Heart right ventricle (tissue), 16 donors: ENCODE measurements at regions not wholly inside any gene's neighbourhood (a gene's known extent, or its start where the extent isn't known, plus 50 kb on each side); places are given as distances from the start of the nearest gene placed in this dataset.

Experiments
- ATAC-seq, 8 donors: fragments of 200-7000 bp; cut with Tn5 transposase; one replicate each; pipeline ENCODE4 v1.9.1; 2020; ENCODE audit warnings: mild to moderate bottlenecking in 8 of 8, moderate library complexity in 8 of 8, moderate number of reproducible peaks in 1 of 8
- DNase-seq, 2 donors: peaks; one replicate each; pipeline ENCODE4 v3.0.0-alpha.2; 2020
- H3K27ac ChIP-seq, 10 donors: fragments of 200-600 bp; sonication (generic) in 2 of 10; one replicate each; pipeline versions ENCODE4 v1.5.0 to v1.8.0; 2020 to 2022; ENCODE audit warnings: mild to moderate bottlenecking in 3 of 10
- H3K27me3 ChIP-seq, 7 donors: fragments of 200-600 bp; one replicate each; pipeline ENCODE4 v1.8.0; 2021 to 2022; ENCODE audit warnings: mild to moderate bottlenecking in 2 of 7
- H3K36me3 ChIP-seq, 9 donors: fragments of 200-600 bp; sonication (generic) in 1 of 9; one replicate each; pipeline versions ENCODE4 v1.5.0 to v1.8.0; 2020 to 2022; ENCODE audit warnings: mild to moderate bottlenecking in 2 of 9
- H3K4me1 ChIP-seq, 9 donors: fragments of 200-600 bp; sonication (generic) in 1 of 9; one replicate each; pipeline versions ENCODE4 v1.5.0 to v1.8.0; 2020 to 2022; ENCODE audit warnings: mild to moderate bottlenecking in 4 of 9
- H3K4me3 ChIP-seq, 10 donors: fragments of 200-600 bp; sonication (generic) in 2 of 10; one replicate each; pipeline versions ENCODE4 v1.5.0 to v1.8.0; 2020 to 2022; ENCODE audit warnings: mild to moderate bottlenecking in 7 of 10, moderate library complexity in 2 of 10
- H3K9me3 ChIP-seq, 11 donors: fragments of 200-600 bp in 10 of 11; sonication (generic) in 2 of 11; one replicate each; pipeline versions ENCODE4 v1.5.0 to v1.8.0; 2013 to 2022; ENCODE audit warnings: mild to moderate bottlenecking in 2 of 11, control low read depth in 1 of 11, moderate library complexity in 1 of 11
- CTCF ChIP-seq, 9 donors: fragments of 200-600 bp; sonication (generic) in 2 of 9; IDR thresholded peaks; one replicate each; pipeline versions ENCODE4 v1.5.0 to v1.8.0; 2021 to 2022; ENCODE audit warnings: antibody characterized with exemption in 9 of 9, mild to moderate bottlenecking in 5 of 9, moderate library complexity in 1 of 9
- WGBS, 2 donors: extraction: QIAGEN DNeasy Blood & Tissue Kit; methylation state at CpG; one replicate each; pipeline ENCODE4 v1.1.7; 2013; ENCODE audit warnings: inconsistent platforms in 1 of 2; 5-methylcytosine and 5-hydroxymethylcytosine counted together
- intact Hi-C, 10 donors: fragments of 100-400 bp; cut with DNase I; formaldehyde crosslinking; loops; one replicate each; pipeline versions ENCODE4 v1.11.1 to v1.14.2; 2022
- donor health status: Arrhythmogenic right ventricular cardiomyopathy.
- donor health status: ischemic (EF 13 %, LVEDD 7.1; RV severe dilation, severe dysfunction).
- donor health status: healthy with polysubstance abuse.
- donor health status: DM: no; HTN: yes; CAD: no.
- donor health status: DM: no; HTN: no; CAD: no.
- donor health status: ischemic (EF 25% LVEDD 6.9; RV normal size, moderate dysfunction).
- donor health status: ischemic (EF 25% LVEDD 5.7; RV mildly dilated, moderate dysfunction).
- donor health status: healthy.
- donor health status: DM: yes; HTN: yes; CAD: no.
- donor health status: Ischemic cardiomyopathy.
- donor health status: ischemic (EF 35%, LVEDD 5.7; RV mildly dilated, moderate dysfunction).
- donor health status: nonischemic (EF 11% LVEDD 7.7; RV severe dilation, severe dysfunction).
- donor health status: DM: yes; HTN: yes; CAD: no.
- donor health status: PGD.
- donor health status: ischemic (EF 29% LVEDD 5.4; RV normal size, mild dysfunction).
- donor health status: nonischemic (EF 23%, LVEDD 6.1; RV moderate dilation, normal function).

- DNase-seq: no peak
- 78 to 82% methylated on average over 3 of the region's 3 CpGs for WGBS, 2 donors
- Histone ChIP-seq H3K4me3 (no peak overlapping the region), H3K27me3 (no peaks in the 10 kb centered on the region), H3K36me3 (no peaks in the 10 kb centered on the region), H3K27ac (no peak overlapping the region), H3K9me3 (peaks cover 0 to 41% (median 8%) of the 10 kb centered on the region in 11 donors), H3K4me1 (peaks cover 0 to 2% (median 0%) of the 10 kb centered on the region in 9 donors)
- ATAC-seq: no peak
- intact Hi-C loops: no loop called here
- no peak for TF ChIP-seq CTCF (IDR thresholded peaks at IDR 0.05)
Observed at GRCh38 chr1:186595969-186596368, 84.3 kb downstream of the PTGS2 start.

DNA sequence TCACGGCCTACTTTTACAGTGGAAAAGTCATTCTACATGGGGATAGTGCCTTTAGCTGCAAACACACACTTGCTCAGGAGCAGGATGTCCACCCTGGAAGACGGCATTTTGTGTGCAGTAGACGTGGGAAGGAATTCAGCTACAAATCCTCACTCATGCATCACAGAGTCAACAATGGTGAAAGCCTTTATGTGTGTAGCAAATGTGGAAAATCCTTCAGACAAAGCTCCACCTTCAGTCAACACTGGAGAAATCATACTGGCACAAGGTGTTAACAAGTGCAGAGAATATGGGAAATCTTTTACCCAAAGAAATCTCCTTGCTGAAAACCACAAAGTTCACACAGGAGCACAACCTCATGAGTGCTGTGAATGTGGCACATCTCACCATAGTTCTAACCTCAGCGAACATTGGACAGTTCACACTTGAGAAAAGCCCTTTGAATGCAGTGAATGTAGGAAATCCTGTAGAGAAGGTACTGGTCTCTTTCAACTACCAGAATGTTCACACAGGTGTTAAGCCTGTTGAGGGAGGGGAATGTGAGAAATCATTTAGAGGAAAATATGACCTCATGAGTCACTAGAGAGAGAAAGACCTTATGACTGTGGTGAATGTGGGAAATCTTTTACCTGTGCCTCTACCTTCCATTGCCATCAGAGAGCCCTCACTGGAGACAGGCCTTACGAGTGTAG, 101.8 kb downstream of the PTGS2 start:
- no peak for DNase-seq
- TF ChIP-seq CTCF (IDR thresholded peaks at IDR 0.05): no peak
- WGBS, 2 donors: 71 to 82% methylated on average over 5 of the region's 5 CpGs
- Histone ChIP-seq H3K4me3 (no peak overlapping the region), H3K9me3 (peaks cover 0 to 11% (median 0%) of the 10 kb centered on the region in 11 donors), H3K27me3 (no peaks in the 10 kb centered on the region), H3K27ac (no peak overlapping the region), H3K4me1 (peaks cover 0 to 13% (median 0%) of the 10 kb centered on the region in 9 donors), H3K36me3 (no peaks in the 10 kb centered on the region)
- intact Hi-C loops: no loop called here
- ATAC-seq: no peak

DNA sequence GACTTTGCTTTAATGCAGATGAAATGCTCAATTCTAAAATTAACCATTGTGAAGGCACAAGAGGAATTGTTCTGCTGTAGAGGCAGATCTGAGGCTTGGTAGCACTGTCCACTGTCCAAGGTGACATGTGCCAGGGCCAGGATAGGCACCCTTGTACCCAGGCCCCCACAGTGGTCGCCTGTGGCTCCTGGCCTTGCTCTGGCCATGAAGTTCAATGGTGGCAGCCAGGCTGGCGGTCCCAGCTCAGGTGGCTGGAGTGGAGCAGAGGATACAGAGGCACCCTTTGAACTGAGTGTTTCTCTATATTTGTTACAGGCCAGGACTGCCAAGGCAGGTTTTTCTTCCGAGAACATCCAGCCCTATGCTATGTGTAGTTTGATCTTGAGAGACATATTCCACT, 102.6 kb downstream of the PTGS2 start:
- intact Hi-C loops: no loop called here
- 87 to 96% methylated on average over 3 of the region's 3 CpGs for WGBS, 2 donors
- Histone ChIP-seq H3K27ac (no peak overlapping the region), H3K27me3 (no peaks in the 10 kb centered on the region), H3K4me3 (no peak overlapping the region), H3K4me1 (peaks cover 0 to 13% (median 0%) of the 10 kb centered on the region in 9 donors), H3K36me3 (no peaks in the 10 kb centered on the region), H3K9me3 (peaks cover 0 to 3% (median 0%) of the 10 kb centered on the region in 11 donors)
- no peak for TF ChIP-seq CTCF (IDR thresholded peaks at IDR 0.05)
- ATAC-seq (no peak), DNase-seq (no peak)

- no peak for ATAC-seq
- no peaks in the 10 kb centered on the region for H3K27me3 ChIP-seq
- no peak for DNase-seq
- intact Hi-C loops: no loop called here
- H3K4me3 ChIP-seq: no peak overlapping the region
- H3K36me3 ChIP-seq: no peaks in the 10 kb centered on the region
- peaks cover 0 to 13% (median 0%) of the 10 kb centered on the region in 9 donors for H3K4me1 ChIP-seq
- H3K9me3 ChIP-seq: no peaks in the 10 kb centered on the region
- H3K27ac ChIP-seq: no peak overlapping the region
- whole genome bisulfite sequencing, 2 donors: 93 to 96% methylated on average over 2 of the region's 2 CpGs
- TF ChIP-seq CTCF (IDR thresholded peaks at IDR 0.05): no peak
Observed at GRCh38 chr1:186577216-186577615, 103.0 kb downstream of the PTGS2 start.
